ENCODE measurements at regions not wholly inside any gene's neighbourhood (a gene's known extent, or its start where the extent isn't known, plus 50 kb on each side); places are given as distances from the start of the nearest gene placed in this dataset.

DNA sequence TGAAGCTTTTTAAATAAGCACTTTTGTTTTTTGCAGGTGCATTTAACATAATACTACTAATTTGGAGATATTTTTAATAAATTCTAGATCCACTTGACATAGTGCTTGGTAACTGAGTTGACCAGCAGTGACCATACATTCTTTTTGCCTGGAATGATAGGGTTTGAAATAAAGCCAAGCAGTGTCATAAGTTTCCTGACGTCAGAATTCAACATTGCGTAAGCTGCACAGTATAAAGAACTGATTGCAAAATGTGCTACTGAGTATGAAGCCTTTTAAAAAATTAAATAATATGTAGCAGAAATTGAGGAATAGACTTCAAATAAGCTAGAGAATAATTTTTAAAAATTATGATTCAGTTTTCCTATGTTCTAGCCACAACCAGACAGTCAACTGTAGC is 454.6 kb upstream of the ARPP21 start:
- no peak for TF ChIP-seq POLR2A (IDR thresholded peaks at IDR 0.05; ENCODE audit: extremely low read depth, insufficient read length)
- TF ChIP-seq, protein P1, sequence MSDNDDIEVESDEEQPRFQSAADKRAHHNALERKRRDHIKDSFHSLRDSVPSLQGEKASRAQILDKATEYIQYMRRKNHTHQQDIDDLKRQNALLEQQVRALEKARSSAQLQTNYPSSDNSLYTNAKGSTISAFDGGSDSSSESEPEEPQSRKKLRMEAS (IDR thresholded peaks at IDR 0.05; ENCODE audit: low read depth, low read length): no peak
- TF ChIP-seq, protein P2, sequence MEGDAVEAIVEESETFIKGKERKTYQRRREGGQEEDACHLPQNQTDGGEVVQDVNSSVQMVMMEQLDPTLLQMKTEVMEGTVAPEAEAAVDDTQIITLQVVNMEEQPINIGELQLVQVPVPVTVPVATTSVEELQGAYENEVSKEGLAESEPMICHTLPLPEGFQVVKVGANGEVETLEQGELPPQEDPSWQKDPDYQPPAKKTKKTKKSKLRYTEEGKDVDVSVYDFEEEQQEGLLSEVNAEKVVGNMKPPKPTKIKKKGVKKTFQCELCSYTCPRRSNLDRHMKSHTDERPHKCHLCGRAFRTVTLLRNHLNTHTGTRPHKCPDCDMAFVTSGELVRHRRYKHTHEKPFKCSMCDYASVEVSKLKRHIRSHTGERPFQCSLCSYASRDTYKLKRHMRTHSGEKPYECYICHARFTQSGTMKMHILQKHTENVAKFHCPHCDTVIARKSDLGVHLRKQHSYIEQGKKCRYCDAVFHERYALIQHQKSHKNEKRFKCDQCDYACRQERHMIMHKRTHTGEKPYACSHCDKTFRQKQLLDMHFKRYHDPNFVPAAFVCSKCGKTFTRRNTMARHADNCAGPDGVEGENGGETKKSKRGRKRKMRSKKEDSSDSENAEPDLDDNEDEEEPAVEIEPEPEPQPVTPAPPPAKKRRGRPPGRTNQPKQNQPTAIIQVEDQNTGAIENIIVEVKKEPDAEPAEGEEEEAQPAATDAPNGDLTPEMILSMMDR (IDR thresholded peaks at IDR 0.05; ENCODE audit: low read depth, low read length): no peak
- no peak for TF ChIP-seq MYC (IDR thresholded peaks at IDR 0.05; ENCODE audit: low read depth, low read length)
- no peak overlapping the region for H3K4me3 ChIP-seq (ENCODE audit: low read depth, low read length)
- peak; percentile 7 for DNase-seq (ENCODE audit: low read depth)

DNA sequence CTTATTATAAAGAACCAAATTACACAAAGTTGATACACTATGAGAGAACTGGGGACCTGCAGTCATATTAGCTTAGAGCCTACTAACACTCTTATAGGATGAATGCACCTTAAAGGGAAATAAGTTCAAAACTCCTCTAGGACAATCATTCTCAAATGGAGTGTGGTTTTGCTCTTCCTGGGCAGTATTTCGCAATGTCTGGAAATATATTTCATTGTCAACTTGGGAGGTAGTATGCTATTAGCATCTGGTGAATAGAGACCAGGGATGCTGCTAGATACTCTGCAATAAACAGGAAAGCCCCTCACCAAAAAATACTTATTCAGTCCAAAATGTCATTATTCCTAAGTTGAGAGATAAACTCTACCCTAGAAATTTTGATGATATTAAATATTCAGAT is 451.4 kb upstream of the ARPP21 start:
- no peak overlapping the region for H3K4me3 ChIP-seq (ENCODE audit: low read depth, low read length)
- no peak for DNase-seq (ENCODE audit: low read depth)
- TF ChIP-seq POLR2A (IDR thresholded peaks at IDR 0.05; ENCODE audit: extremely low read depth, insufficient read length): no peak
- TF ChIP-seq, protein P2 (IDR thresholded peaks at IDR 0.05; ENCODE audit: low read depth, low read length): no peak
- no peak for TF ChIP-seq MYC (IDR thresholded peaks at IDR 0.05; ENCODE audit: low read depth, low read length)
- TF ChIP-seq, protein P1 (IDR thresholded peaks at IDR 0.05; ENCODE audit: low read depth, low read length): no peak

DNA sequence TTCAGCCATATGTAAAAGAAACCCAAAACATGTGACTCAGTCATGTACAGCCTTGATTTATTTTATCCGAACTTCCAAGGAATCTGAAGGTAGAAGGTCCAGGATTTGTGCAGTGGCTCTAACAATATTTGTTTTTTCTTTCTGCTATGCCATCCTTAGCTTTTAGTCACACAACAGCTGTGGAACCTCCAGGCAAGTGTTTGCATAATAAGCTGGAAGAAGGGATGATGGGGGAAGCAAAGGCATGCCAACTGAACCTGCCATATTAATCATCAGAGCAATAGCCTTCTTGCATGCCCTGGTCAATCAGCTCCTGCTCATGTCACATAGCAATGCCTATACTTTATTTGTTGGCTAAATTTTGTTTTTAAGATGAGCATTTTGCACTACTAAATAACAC is 444.7 kb upstream of the ARPP21 start:
- no peak for DNase-seq (ENCODE audit: low read depth)
- TF ChIP-seq MYC (IDR thresholded peaks at IDR 0.05; ENCODE audit: low read depth, low read length) (no peak), POLR2A (IDR thresholded peaks at IDR 0.05; ENCODE audit: extremely low read depth, insufficient read length) (no peak)
- TF ChIP-seq, protein P1 (IDR thresholded peaks at IDR 0.05; ENCODE audit: low read depth, low read length): no peak
- TF ChIP-seq, protein P2 (IDR thresholded peaks at IDR 0.05; ENCODE audit: low read depth, low read length): no peak
- no peak overlapping the region for H3K4me3 ChIP-seq (ENCODE audit: low read depth, low read length)

DNA sequence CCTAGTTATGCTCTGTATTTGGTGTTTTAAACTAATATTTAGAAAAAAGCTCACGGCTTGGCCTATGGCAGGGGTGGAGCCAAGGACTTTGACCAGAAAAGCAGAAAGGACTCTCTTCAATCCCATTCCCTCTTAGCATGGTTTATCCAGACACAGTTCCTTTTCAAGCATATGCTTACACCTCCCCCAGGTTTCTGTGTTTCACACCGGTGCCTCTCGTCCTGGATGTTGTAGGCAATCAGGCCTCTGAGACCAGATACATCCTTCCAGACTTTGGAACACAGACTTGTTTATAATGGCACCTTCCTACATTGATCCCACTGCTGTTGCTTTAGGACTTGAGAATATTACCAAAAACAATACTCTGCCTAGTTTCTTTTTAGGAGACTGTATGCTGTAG is 440.5 kb upstream of the ARPP21 start:
- DNase-seq (ENCODE audit: low read depth): no peak
- H3K4me3 ChIP-seq (ENCODE audit: low read depth, low read length): no peak overlapping the region
- no peak for TF ChIP-seq MYC (IDR thresholded peaks at IDR 0.05; ENCODE audit: low read depth, low read length)
- TF ChIP-seq, protein P2 (IDR thresholded peaks at IDR 0.05; ENCODE audit: low read depth, low read length): no peak
- TF ChIP-seq, protein P1 (IDR thresholded peaks at IDR 0.05; ENCODE audit: low read depth, low read length): no peak

DNA sequence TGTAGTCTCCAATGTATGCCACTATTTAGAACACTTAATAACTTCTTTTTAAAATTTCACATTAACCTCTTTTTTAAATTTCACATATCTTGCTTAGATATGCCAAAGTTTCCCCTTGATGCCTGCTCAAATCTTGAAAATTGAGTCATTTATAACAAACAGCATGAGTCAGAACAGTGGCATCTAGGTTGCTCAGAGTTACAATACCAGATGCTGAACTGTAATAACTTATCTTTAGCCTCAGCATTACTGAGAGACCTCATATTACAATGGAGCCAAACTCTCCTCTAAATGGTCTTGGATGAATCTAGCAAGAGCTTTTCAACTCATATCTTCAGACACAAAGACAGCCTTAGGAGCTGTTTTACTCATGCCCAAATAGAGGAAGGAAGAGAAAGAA is 439.3 kb upstream of the ARPP21 start:
- no peak for DNase-seq (ENCODE audit: low read depth)
- no peak overlapping the region for H3K4me3 ChIP-seq (ENCODE audit: low read depth, low read length)
- no peak for TF ChIP-seq POLR2A (IDR thresholded peaks at IDR 0.05; ENCODE audit: extremely low read depth, insufficient read length)
- no peak for TF ChIP-seq MYC (IDR thresholded peaks at IDR 0.05; ENCODE audit: low read depth, low read length)
- TF ChIP-seq, protein P1 (IDR thresholded peaks at IDR 0.05; ENCODE audit: low read depth, low read length): no peak
- TF ChIP-seq, protein P2 (IDR thresholded peaks at IDR 0.05; ENCODE audit: low read depth, low read length): no peak

DNA sequence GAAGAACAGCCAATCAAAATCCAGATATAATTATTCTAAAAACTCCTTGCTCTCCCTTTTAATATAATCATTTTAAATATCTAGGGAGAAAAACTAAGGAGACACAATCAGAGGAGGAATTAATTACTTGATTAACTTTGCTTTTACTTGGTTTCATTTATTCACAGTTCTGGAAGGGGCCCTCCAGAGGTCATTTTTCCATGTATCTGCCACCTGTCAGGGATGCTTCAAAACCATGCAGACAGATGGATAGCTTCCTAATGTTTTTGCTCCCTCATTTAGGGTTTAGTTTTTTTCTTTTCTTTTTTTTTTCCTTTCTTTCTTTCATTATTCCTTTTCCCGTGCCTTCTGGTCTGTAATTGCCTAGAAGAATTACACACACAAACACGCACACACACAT is 438.1 kb upstream of the ARPP21 start:
- H3K4me3 ChIP-seq (ENCODE audit: low read depth, low read length): no peak overlapping the region
- DNase-seq (ENCODE audit: low read depth): no peak
- TF ChIP-seq, protein P2 (IDR thresholded peaks at IDR 0.05; ENCODE audit: low read depth, low read length): no peak
- TF ChIP-seq MYC (IDR thresholded peaks at IDR 0.05; ENCODE audit: low read depth, low read length) (no peak), POLR2A (IDR thresholded peaks at IDR 0.05; ENCODE audit: extremely low read depth, insufficient read length) (no peak)
- TF ChIP-seq, protein P1 (IDR thresholded peaks at IDR 0.05; ENCODE audit: low read depth, low read length): no peak
